HepG2 (cell line): ENCODE measurements at regions not wholly inside any gene's neighbourhood (a gene's known extent, or its start where the extent isn't known, plus 50 kb on each side); places are given as distances from the start of the nearest gene placed in this dataset.
A peak's percentile ranks its signal among the peaks of the same experiment; 100 is the strongest.

Source experiments
- ATF4 ChIP-seq, 2 experiments: fragments of 450-650 bp in 1 of 2; sonication (generic) in 1 of 2; formaldehyde crosslinking; IDR thresholded peaks; 2 replicates each; pipeline versions ENCODE4 v1.5.0 to v1.8.0; 2020 to 2022; ENCODE audit warnings: mild to moderate bottlenecking in 1 of 2, missing genetic modification reagents in 1 of 2
- BCL6 ChIP-seq: IDR thresholded peaks from 2 replicates; pipeline ENCODE4 v1.6.1; 2016; ENCODE audit warnings: missing genetic modification reagents, missing compliant biosample characterization
- FOSL2 ChIP-seq: sonication (generic); formaldehyde crosslinking; IDR thresholded peaks from 2 replicates; pipeline ENCODE4 v1.4.0; 2020; ENCODE audit warnings: missing genetic modification reagents
- FUBP1 ChIP-seq: sonication (generic); formaldehyde crosslinking; IDR thresholded peaks from 2 replicates; pipeline ENCODE4 v1.5.1; 2020; ENCODE audit warnings: missing genetic modification reagents, mild to moderate bottlenecking, borderline replicate concordance
- GZF1 ChIP-seq: sonication (generic); formaldehyde crosslinking; IDR thresholded peaks from 2 replicates; pipeline ENCODE4 v1.5.1; 2020; ENCODE audit warnings: mild to moderate bottlenecking, missing genetic modification reagents
- HDAC1 ChIP-seq: sonication (generic); formaldehyde crosslinking; IDR thresholded peaks from 2 replicates; pipeline ENCODE4 v1.5.1; 2020; ENCODE audit warnings: mild to moderate bottlenecking, missing genetic modification reagents
- HNF1A ChIP-seq, 2 experiments: sonication (generic) in 1 of 2; formaldehyde crosslinking in 1 of 2; IDR thresholded peaks; 2 replicates each; pipeline versions ENCODE4 v1.4.0 to v1.6.1; 2016 to 2020; ENCODE audit warnings: borderline replicate concordance in 1 of 2, low read depth in 1 of 2, mild to moderate bottlenecking in 1 of 2, missing genetic modification reagents in 1 of 2
- HOMEZ ChIP-seq: IDR thresholded peaks from 2 replicates; pipeline ENCODE4 v1.6.1; 2016; ENCODE audit warnings: low read depth
- ISL2 ChIP-seq: sonication (generic); formaldehyde crosslinking; IDR thresholded peaks from 2 replicates; pipeline ENCODE4 v1.5.0; 2020; ENCODE audit warnings: missing genetic modification reagents
- JUN ChIP-seq: sonication (generic); formaldehyde crosslinking; IDR thresholded peaks from 2 replicates; pipeline ENCODE4 v1.4.0; 2020; ENCODE audit warnings: mild to moderate bottlenecking, missing genetic modification reagents
- MIXL1 ChIP-seq: IDR thresholded peaks from 2 replicates; pipeline ENCODE4 v1.6.1; 2016
- RBAK ChIP-seq: sonication (generic); formaldehyde crosslinking; IDR thresholded peaks from 2 replicates; pipeline ENCODE4 v1.5.1; 2020; ENCODE audit warnings: mild to moderate bottlenecking, missing genetic modification reagents
- RBFOX2 ChIP-seq: fragments of 200-400 bp; formaldehyde crosslinking; IDR thresholded peaks from 2 replicates; pipeline ENCODE4 v1.6.1; 2017; ENCODE audit warnings: low read depth, mild to moderate bottlenecking, low read length
- SOX13 ChIP-seq, 3 experiments: fragments of 450-650 bp in 1 of 3; sonication (generic) in 1 of 3; formaldehyde crosslinking in 1 of 3; IDR thresholded peaks in 2 of 3; conservative IDR thresholded peaks in 1 of 3; 2 replicates each; pipeline versions ENCODE4 v1.5.0 to v1.6.1; 2016 to 2020; ENCODE audit warnings: antibody characterized with exemption in 1 of 3, mild to moderate bottlenecking in 1 of 3, missing compliant biosample characterization in 1 of 3, missing genetic modification reagents in 1 of 3, moderate library complexity in 1 of 3
- SPEN ChIP-seq: sonication (generic); formaldehyde crosslinking; IDR thresholded peaks from 2 replicates; pipeline ENCODE4 v1.5.1; 2020; ENCODE audit warnings: low read depth, mild to moderate bottlenecking, missing genetic modification reagents
- SRSF4 ChIP-seq: fragments of 200-400 bp; formaldehyde crosslinking; IDR thresholded peaks from one replicate; pipeline ENCODE4 v1.6.1; 2018; ENCODE audit warnings: mild to moderate bottlenecking, low read depth, low read length, moderate library complexity; ENCODE audit not compliant: poor library complexity, severe bottlenecking
- TBP ChIP-seq: sonication (generic); formaldehyde crosslinking; IDR thresholded peaks from 2 replicates; pipeline ENCODE4 v1.5.0; 2020; ENCODE audit warnings: missing genetic modification reagents
- TBX2 ChIP-seq: sonication (generic); formaldehyde crosslinking; IDR thresholded peaks from 2 replicates; pipeline ENCODE4 v1.5.0; 2020; ENCODE audit warnings: missing genetic modification reagents, mild to moderate bottlenecking, borderline replicate concordance
- ZBTB7B ChIP-seq: sonication (generic); formaldehyde crosslinking; IDR thresholded peaks from 2 replicates; pipeline ENCODE4 v1.4.0; 2020; ENCODE audit warnings: missing genetic modification reagents
- ZNF788 ChIP-seq: sonication (generic); formaldehyde crosslinking; IDR thresholded peaks from 2 replicates; pipeline ENCODE4 v1.5.0; 2020; ENCODE audit warnings: mild to moderate bottlenecking, missing genetic modification reagents, borderline replicate concordance

- TF ChIP-seq FOSL2 (CRISPR knock-in tag) (peak; percentile 92), ISL2 (CRISPR knock-in tag) (no peak), SRSF4 (no peak), JUN (peak; percentile 70; the same call in 1 of the 2 replicates), ZNF788 (CRISPR knock-in tag) (no peak), GZF1 (CRISPR knock-in tag) (no peak), HOMEZ (CRISPR knock-in tag) (peak; percentile 10; the same call in 1 of the 2 replicates), BCL6 (CRISPR knock-in tag) (peak; percentile 45; the same call in 1 of the 2 replicates), RBAK (CRISPR knock-in tag) (no peak), FUBP1 (no peak), TBX2 (CRISPR knock-in tag) (0 out of 2 replicates have a peak, but pooled peaks have one; percentile 37), RBFOX2 (0 out of 2 replicates have a peak, but pooled peaks have one; percentile 35), TBP (CRISPR knock-in tag) (no peak), HNF1A (IDR thresholded peaks at IDR 0.05; ENCODE audit: low read depth) (0 out of 2 replicates have a peak, but pooled peaks have one; percentile 20), HNF1A (CRISPR knock-in tag; IDR thresholded peaks at IDR 0.05; ENCODE audit: borderline replicate concordance) (no peak), SOX13 (IDR thresholded peaks at IDR 0.05) (no peak), SOX13 (CRISPR knock-in tag; conservative IDR thresholded peaks at IDR 0.05 in 1 of 2, IDR thresholded peaks at IDR 0.05 in 1 of 2) (peak in 1 of 2 experiments; percentile 57; a peak in 1 of 4 replicates), ATF4 (CRISPR knock-in tag; IDR thresholded peaks at IDR 0.05) (peak in 1 of 2 experiments; percentile 24; a peak in 1 of 4 replicates), MIXL1 (0 out of 2 replicates have a peak, but pooled peaks have one; percentile 11), HDAC1 (CRISPR knock-in tag) (peak; percentile 56), SPEN (0 out of 2 replicates have a peak, but pooled peaks have one; percentile 22), ZBTB7B (CRISPR knock-in tag) (0 out of 2 replicates have a peak, but pooled peaks have one; percentile 21)
Observed at GRCh38 chr1:9180111-9180819, 51.4 kb upstream of the GPR157 start (continued).
